CD14-positive monocyte (primary cell): ENCODE measurements at regions not wholly inside any gene's neighbourhood (a gene's known extent, or its start where the extent isn't known, plus 50 kb on each side); places are given as distances from the start of the nearest gene placed in this dataset.

Experiments
- DNase-seq, 3 donors: peaks; one replicate each; pipeline ENCODE4 v3.0.0-alpha.2; 2011 to 2022
- H2AFZ ChIP-seq: 2 replicates; pipeline ENCODE4 v1.6.0; 2012; ENCODE audit warnings: mild to moderate bottlenecking, low read depth, low read length, inconsistent platforms; ENCODE audit not compliant: insufficient read depth, poor library complexity, severe bottlenecking
- H3K27ac ChIP-seq, 2 donors: 1 replicate in 1 of 2; 2 replicates in 1 of 2; pipeline ENCODE4 v1.5.1; 2012 to 2013; ENCODE audit warnings: low read length in 2 of 2, control low read depth in 1 of 2, inconsistent platforms in 1 of 2, low read depth in 1 of 2, mild to moderate bottlenecking in 1 of 2
- H3K27me3 ChIP-seq, 2 donors: one replicate each; pipeline versions ENCODE4 v1.6.0 to v1.6.1; 2011 to 2013; ENCODE audit warnings: low read length in 2 of 2; ENCODE audit not compliant: control insufficient read depth in 2 of 2, insufficient read depth in 2 of 2
- H3K36me3 ChIP-seq, 2 donors: replicated peaks in 1 of 2; 1 replicate in 1 of 2; 2 replicates in 1 of 2; pipeline versions ENCODE4 v1.5.1 to v1.6.1; 2012 to 2013; ENCODE audit warnings: low read length in 2 of 2, control low read depth in 1 of 2, inconsistent platforms in 1 of 2, mild to moderate bottlenecking in 1 of 2; ENCODE audit not compliant: insufficient read depth in 2 of 2, control insufficient read depth in 1 of 2
- H3K4me1 ChIP-seq, 2 donors: 1 replicate in 1 of 2; 2 replicates in 1 of 2; pipeline versions ENCODE4 v1.5.1 to v1.6.1; 2012 to 2013; ENCODE audit warnings: low read length in 2 of 2, control low read depth in 1 of 2, inconsistent platforms in 1 of 2, mild to moderate bottlenecking in 1 of 2, moderate library complexity in 1 of 2; ENCODE audit not compliant: insufficient read depth in 2 of 2, control insufficient read depth in 1 of 2
- H3K4me2 ChIP-seq: replicated peaks from 2 replicates; pipeline ENCODE3; 2012; ENCODE audit warnings: low read length, moderate library complexity, mild to moderate bottlenecking; ENCODE audit not compliant: poor library complexity, severe bottlenecking; ENCODE audit errors: extremely low read depth
- H3K4me3 ChIP-seq, 3 experiments: fragments of 200-600 bp in 1 of 3; sonication (generic) in 1 of 3; replicated peaks in 1 of 3; 1 replicate in 2 of 3; 2 replicates in 1 of 3; pipeline ENCODE4 v1.5.1; 2011 to 2013; ENCODE audit warnings: low read length in 3 of 3, mild to moderate bottlenecking in 3 of 3, control low read depth in 2 of 3, low read depth in 2 of 3, inconsistent platforms in 1 of 3, moderate library complexity in 1 of 3
- H3K79me2 ChIP-seq: 2 replicates; pipeline ENCODE4 v1.6.0; 2012; ENCODE audit warnings: mild to moderate bottlenecking, control low read depth, inconsistent platforms, low read length, moderate library complexity; ENCODE audit not compliant: insufficient read depth
- H3K9ac ChIP-seq: 2 replicates; pipeline ENCODE4 v1.6.0; 2017; ENCODE audit warnings: low read length, mild to moderate bottlenecking; ENCODE audit not compliant: insufficient read depth, poor library complexity, severe bottlenecking
- H3K9me3 ChIP-seq, 2 donors: replicated peaks in 1 of 2; 1 replicate in 1 of 2; 2 replicates in 1 of 2; pipeline versions ENCODE4 v1.5.1 to v1.6.1; 2012 to 2013; ENCODE audit warnings: low read length in 2 of 2, control low read depth in 1 of 2; ENCODE audit not compliant: control insufficient read depth in 1 of 2, insufficient read depth in 1 of 2
- H4K20me1 ChIP-seq: 2 replicates; pipeline ENCODE4 v1.6.0; 2012; ENCODE audit warnings: mild to moderate bottlenecking, low read length, control low read depth, moderate library complexity; ENCODE audit not compliant: insufficient read depth
- H3K27ac Mint-ChIP-seq, 7 donors: one replicate each; pipeline ENCODE4 v1.8.0; 2020; ENCODE audit warnings: mild to moderate bottlenecking in 7 of 7, mixed read lengths in 7 of 7, moderate library complexity in 6 of 7, inconsistent platforms in 2 of 7
- H3K27me3 Mint-ChIP-seq, 3 donors: one replicate each; pipeline ENCODE4 v1.8.0; 2021 to 2022; ENCODE audit warnings: low read depth in 3 of 3, mild to moderate bottlenecking in 3 of 3, mixed read lengths in 3 of 3, moderate library complexity in 3 of 3, inconsistent platforms in 1 of 3
- H3K36me3 Mint-ChIP-seq, 2 donors: one replicate each; pipeline ENCODE4 v1.8.0; 2020; ENCODE audit warnings: mixed read lengths in 2 of 2, inconsistent platforms in 1 of 2, mild to moderate bottlenecking in 1 of 2
- H3K4me1 Mint-ChIP-seq: one replicate; pipeline ENCODE4 v1.8.0; 2020; ENCODE audit warnings: mild to moderate bottlenecking, mixed read lengths
- H3K4me3 Mint-ChIP-seq, 2 donors: one replicate each; pipeline ENCODE4 v1.8.0; 2020; ENCODE audit warnings: mild to moderate bottlenecking in 2 of 2, mixed read lengths in 2 of 2, moderate library complexity in 1 of 2
- H3K9me3 Mint-ChIP-seq, 7 donors: one replicate each; pipeline ENCODE4 v1.8.0; 2020 to 2022; ENCODE audit warnings: mixed read lengths in 7 of 7, mild to moderate bottlenecking in 6 of 7, moderate library complexity in 6 of 7, inconsistent platforms in 2 of 7
- CTCF ChIP-seq: fragments of 200-600 bp; IDR thresholded peaks from one replicate; pipeline ENCODE4 v1.8.0; 2022; ENCODE audit warnings: antibody characterized with exemption, mild to moderate bottlenecking
- WGBS: methylation state at CpG from one replicate; pipeline ENCODE4 v1.1.5; 2013; ENCODE audit warnings: missing lambda C conversion rate; ENCODE audit not compliant: insufficient coverage; 5-methylcytosine and 5-hydroxymethylcytosine counted together
- intact Hi-C, 2 donors: fragments of 100-400 bp; cut with micrococcal nuclease; formaldehyde crosslinking; loops; one replicate each; pipeline versions ENCODE4 v1.15.0 to v1.15.1; 2023

DNA sequence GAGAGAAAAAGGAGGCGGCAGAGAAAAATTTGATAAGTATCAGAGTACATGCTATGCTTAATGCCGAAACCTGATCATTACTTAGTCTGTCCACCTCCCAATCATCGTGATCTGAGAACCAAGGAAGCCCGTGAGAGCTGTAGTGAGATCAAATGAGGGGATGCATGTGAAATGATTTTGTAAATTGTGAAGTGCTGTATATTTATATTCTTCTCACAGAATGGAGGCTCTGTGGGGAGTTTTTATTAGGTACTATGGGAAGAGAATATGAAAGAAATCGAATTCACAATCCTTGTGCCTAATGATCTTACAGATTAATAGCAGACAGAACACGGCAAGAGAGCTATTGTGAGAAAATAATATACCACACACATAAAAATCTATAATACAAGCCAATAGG, 115.5 kb downstream of the LYPLAL1 start:
- WGBS: no CpG with 5 or more reads among the region's 6 CpGs

GRCh38 chr1:219283541-219283940, 109.9 kb downstream of the LYPLAL1 start:
- Histone ChIP-seq H3K27me3 (no peaks in the 10 kb centered on the region), H3K4me1 (no peaks in the 10 kb centered on the region), H3K9me3 (peaks cover 0 to 6% of the 10 kb centered on the region in 2 donors), H4K20me1 (no peaks in the 10 kb centered on the region), H3K36me3 (no peaks in the 10 kb centered on the region), H3K4me2 (no peak overlapping the region), H2AFZ (no peak overlapping the region), H3K79me2 (no peaks in the 10 kb centered on the region), H3K4me3 (no peak overlapping the region), H3K9ac (no peak overlapping the region), H3K27ac (no peak overlapping the region)
- Mint-ChIP-seq H3K4me3 (no peak overlapping the region), H3K27me3 (no peaks in the 10 kb centered on the region), H3K27ac (no peak overlapping the region), H3K36me3 (no peaks in the 10 kb centered on the region), H3K4me1 (no peaks in the 10 kb centered on the region), H3K9me3 (peaks cover 3 to 16% (median 4%) of the 10 kb centered on the region in 7 donors)
- DNase-seq: no peak
- intact Hi-C loops: no loop called here
- TF ChIP-seq CTCF: no peak

More for the DNA sequence above, 115.5 kb downstream of the LYPLAL1 start:
- H3K27me3 ChIP-seq: no peaks in the 10 kb centered on the region
- intact Hi-C loops: no loop called here
- no peak overlapping the region for H3K9ac ChIP-seq
- no peaks in the 10 kb centered on the region for H3K27me3 Mint-ChIP-seq
- no peaks in the 10 kb centered on the region for H3K36me3 Mint-ChIP-seq
- no peaks in the 10 kb centered on the region for H3K4me1 Mint-ChIP-seq
- no peak overlapping the region for H3K4me3 Mint-ChIP-seq
- H2AFZ ChIP-seq: no peak overlapping the region
- H4K20me1 ChIP-seq: no peaks in the 10 kb centered on the region
- H3K79me2 ChIP-seq: no peaks in the 10 kb centered on the region
- DNase-seq: no peak
- H3K9me3 ChIP-seq: peaks cover 0 to 3% of the 10 kb centered on the region in 2 donors
- H3K36me3 ChIP-seq: no peaks in the 10 kb centered on the region
- H3K4me1 ChIP-seq: no peaks in the 10 kb centered on the region
- H3K27ac ChIP-seq: no peak overlapping the region
- H3K9me3 Mint-ChIP-seq: peaks cover 0 to 8% (median 6%) of the 10 kb centered on the region in 7 donors
- TF ChIP-seq CTCF: no peak
- H3K27ac Mint-ChIP-seq: no peak overlapping the region
- no peak overlapping the region for H3K4me2 ChIP-seq
- H3K4me3 ChIP-seq: no peak overlapping the region
